Endothelial cell of umbilical vein (primary cell): ENCODE measurements at regions not wholly inside any gene's neighbourhood (a gene's known extent, or its start where the extent isn't known, plus 50 kb on each side); places are given as distances from the start of the nearest gene placed in this dataset.

Source experiments
- BruUV-seq: library from RNA; stranded (reverse); fragments of 400-500 nt; replicated peaks from 2 replicates; lab custom pipeline; 2021; lab: Mats Ljungman, UMichigan
- CTCF ChIA-PET: fragments of 300-600, 350-600 bp; sonication (Branson Sonifier 250); formaldehyde crosslinking; loops from one replicate; lab custom pipeline; 2021; ENCODE audit warnings: antibody characterized with exemption, inconsistent platforms; lab: Charles Lee
- POLR2A ChIA-PET: fragments of 300-600, 350-600 bp; sonication (Branson Sonifier 250); formaldehyde crosslinking; loops from one replicate; lab custom pipeline; 2021; ENCODE audit warnings: antibody characterized with exemption, inconsistent platforms; lab: Charles Lee
- DNase-seq: peaks from one replicate; pipeline ENCODE4 v3.0.0-alpha.2; 2011; ENCODE audit warnings: low read depth, low spot score
- FAIRE-seq: peaks from 2 replicates; lab custom pipeline; 2011; peaks lifted over from hg19 to GRCh38; lab: Jason Lieb, UNC
- H2AFZ ChIP-seq: 2 replicates; pipeline ENCODE4 v1.6.0; 2012; ENCODE audit warnings: low read depth, low read length, control low read depth, inconsistent platforms
- H3K27ac ChIP-seq: 2 replicates; pipeline ENCODE4 v1.5.1; 2011; ENCODE audit warnings: low read depth, mild to moderate bottlenecking, control low read depth, low read length, moderate library complexity; ENCODE audit not compliant: insufficient read depth
- H3K27me3 ChIP-seq, 2 experiments: 2 replicates each; pipeline versions ENCODE4 v1.6.0 to v1.6.1; 2011; ENCODE audit warnings: low read length in 2 of 2, mixed read lengths in 1 of 2; ENCODE audit not compliant: control insufficient read depth in 2 of 2, insufficient read depth in 2 of 2
- H3K36me3 ChIP-seq, 2 experiments: 2 replicates in 1 of 2; 3 replicates in 1 of 2; pipeline ENCODE4 v1.5.1; 2011; ENCODE audit warnings: low read length in 2 of 2, mild to moderate bottlenecking in 1 of 2, moderate library complexity in 1 of 2; ENCODE audit not compliant: control insufficient read depth in 2 of 2, insufficient read depth in 2 of 2; ENCODE audit errors: extremely low read depth in 1 of 2
- H3K4me1 ChIP-seq: 3 replicates; pipeline ENCODE4 v1.5.1; 2011; ENCODE audit warnings: mild to moderate bottlenecking, low read length; ENCODE audit not compliant: control insufficient read depth, insufficient read depth; ENCODE audit errors: extremely low read depth
- H3K4me2 ChIP-seq: 2 replicates; pipeline ENCODE4 v1.6.1; 2011; ENCODE audit warnings: low read length, control low read depth, mixed read lengths; ENCODE audit not compliant: insufficient read depth
- H3K4me3 ChIP-seq, 3 experiments: fragments of 200-600 bp in 1 of 3; sonication (generic), shearing (Covaris generic) in 1 of 3; replicated peaks in 1 of 3; 2 replicates each; pipeline ENCODE4 v1.5.1; 2011 to 2016; ENCODE audit warnings: control low read depth in 3 of 3, low read length in 3 of 3, mild to moderate bottlenecking in 2 of 3, inconsistent platforms in 1 of 3, low read depth in 1 of 3, moderate library complexity in 1 of 3; ENCODE audit not compliant: insufficient read depth in 1 of 3
- H3K79me2 ChIP-seq: 2 replicates; pipeline ENCODE4 v1.6.0; 2012; ENCODE audit warnings: low read length, inconsistent platforms; ENCODE audit not compliant: control insufficient read depth, insufficient read depth
- H3K9ac ChIP-seq: replicated peaks from 2 replicates; pipeline ENCODE3; 2011; ENCODE audit warnings: low read length, control low read depth; ENCODE audit not compliant: insufficient read depth; ENCODE audit errors: extremely low read depth
- H3K9me1 ChIP-seq: replicated peaks from 3 replicates; pipeline ENCODE4 v1.6.0; 2011; ENCODE audit warnings: mild to moderate bottlenecking, low read length; ENCODE audit not compliant: control insufficient read depth, insufficient read depth; ENCODE audit errors: extremely low read depth
- H3K9me3 ChIP-seq: replicated peaks from 2 replicates; pipeline ENCODE4 v1.5.1; 2012; ENCODE audit warnings: low read length, inconsistent platforms; ENCODE audit not compliant: control insufficient read depth, insufficient read depth
- H4K20me1 ChIP-seq: replicated peaks from 2 replicates; pipeline ENCODE3; 2011; ENCODE audit warnings: mild to moderate bottlenecking, low read length; ENCODE audit not compliant: control insufficient read depth, insufficient read depth; ENCODE audit errors: extremely low read depth
- CTCF ChIP-seq, 2 donors: IDR thresholded peaks; 1 replicate in 1 of 2; 2 replicates in 1 of 2; pipeline ENCODE4 v1.5.1; 2011; ENCODE audit warnings: low read length in 2 of 2, mild to moderate bottlenecking in 2 of 2, moderate library complexity in 2 of 2, control low read depth in 1 of 2, inconsistent platforms in 1 of 2, low read depth in 1 of 2; ENCODE audit not compliant: insufficient read depth in 1 of 2; ENCODE audit errors: extremely low read depth in 1 of 2
- EZH2 ChIP-seq: IDR thresholded peaks from 2 replicates; pipeline ENCODE4 v1.6.1; 2012; ENCODE audit warnings: borderline replicate concordance, low read depth, mild to moderate bottlenecking, moderate library complexity, low read length, inconsistent platforms; ENCODE audit not compliant: severe bottlenecking
- FOS ChIP-seq: IDR thresholded peaks from 2 replicates; pipeline ENCODE4 v1.6.1; 2011; ENCODE audit warnings: mild to moderate bottlenecking, low read length, moderate library complexity, borderline replicate concordance; ENCODE audit not compliant: insufficient read depth
- GATA2 ChIP-seq: IDR thresholded peaks from 2 replicates; pipeline ENCODE4 v1.7.0; 2011; ENCODE audit warnings: low read depth, mild to moderate bottlenecking, moderate library complexity, mixed read lengths, low read length; ENCODE audit not compliant: insufficient read length, insufficient read depth
- JUN ChIP-seq: IDR thresholded peaks from 2 replicates; pipeline ENCODE4 v1.6.1; 2011; ENCODE audit warnings: borderline replicate concordance, low read depth; ENCODE audit not compliant: insufficient read length, insufficient read depth
- MAX ChIP-seq: IDR thresholded peaks from 2 replicates; pipeline ENCODE4 v1.6.1; 2011; ENCODE audit not compliant: insufficient read depth, insufficient read length
- MYC ChIP-seq: IDR thresholded peaks from one replicate; pipeline ENCODE4 v1.6.1; 2011; ENCODE audit warnings: mild to moderate bottlenecking, low read depth, low read length
- POLR2A ChIP-seq: IDR thresholded peaks from 2 replicates; pipeline ENCODE4 v1.6.1; 2012; ENCODE audit warnings: low read depth, mild to moderate bottlenecking, control low read depth, low read length
- POLR2AphosphoS5 ChIP-seq: IDR thresholded peaks from 2 replicates; pipeline ENCODE4 v1.6.1; 2012; ENCODE audit warnings: low read depth, mild to moderate bottlenecking, control low read depth, low read length, moderate library complexity; ENCODE audit not compliant: insufficient read depth
- dilution Hi-C: fragments of 300-500 bp; cut with MboI; formaldehyde crosslinking; loops from one replicate; pipeline ENCODE4 v1.15.0; 2019; ENCODE audit warnings: low sequenced_read_pairs; ENCODE audit not compliant: extremely low pct_ligation_motif_present
- intact Hi-C: fragments of 100-400 bp; cut with micrococcal nuclease; formaldehyde crosslinking; loops from one replicate; pipeline ENCODE4 v1.10.0; 2022

GRCh38 chr2:204059016-204059415 is 122.5 kb downstream of the ICOS start:
- H3K9ac ChIP-seq, result no peak overlapping the region
- no peaks in the 10 kb centered on the region for H3K9me1 ChIP-seq
- FAIRE-seq (peak; percentile 21), DNase-seq (no peak)
- H3K4me2 ChIP-seq, result no peak overlapping the region
- no TSS peak for BruUV-seq
- TF ChIP-seq FOS (no peak), MYC (no peak), CTCF (IDR thresholded peaks at IDR 0.05; ENCODE audit: extremely low read depth in 1 of 2, insufficient read depth in 1 of 2, low read depth in 1 of 2, low read length in 2 of 2) (no peak), GATA2 (no peak), EZH2 (no peak), JUN (no peak), POLR2A (no peak), MAX (no peak), POLR2AphosphoS5 (no peak)
- H3K27me3 ChIP-seq, result peaks cover 0 to 3% of the 10 kb centered on the region in 2 experiments
- H2AFZ ChIP-seq, result no peak overlapping the region
- H3K79me2 ChIP-seq, result no peaks in the 10 kb centered on the region
- H3K36me3 ChIP-seq, result no peaks in the 10 kb centered on the region
- CTCF ChIA-PET, result interaction anchor here (1.6 kb wide), 1 partner anchor 14 kb away, joined by 4 read pairs; no protein-coding TSS in a partner anchor
- H3K4me3 ChIP-seq, result no peak overlapping the region
- no peak overlapping the region for H3K27ac ChIP-seq
- H3K4me1 ChIP-seq, result no peaks in the 10 kb centered on the region
- intact Hi-C loops, result no loop called here
- no peaks in the 10 kb centered on the region for H4K20me1 ChIP-seq
- POLR2A ChIA-PET, result no interaction called here
- dilution Hi-C loops, result no loop called here
- H3K9me3 ChIP-seq, result no peaks in the 10 kb centered on the region
